Sigmoid colon (tissue), 4 donors: ENCODE measurements at regions not wholly inside any gene's neighbourhood (a gene's known extent, or its start where the extent isn't known, plus 50 kb on each side); places are given as distances from the start of the nearest gene placed in this dataset.

ENCODE experiments used
- EP300 ChIP-seq, 4 donors: sonication (generic); formaldehyde crosslinking; IDR thresholded peaks; one replicate each; pipeline ENCODE4 v1.6.1; 2017; ENCODE audit warnings: antibody characterized with exemption in 4 of 4
- POLR2A ChIP-seq, 2 donors: fragments of 450-650 bp; IDR thresholded peaks; one replicate each; pipeline ENCODE4 v1.6.1; 2016; ENCODE audit warnings: antibody characterized with exemption in 2 of 2, mild to moderate bottlenecking in 2 of 2, moderate library complexity in 2 of 2
- POLR2AphosphoS5 ChIP-seq, 4 donors: sonication (generic); formaldehyde crosslinking; IDR thresholded peaks; one replicate each; pipeline ENCODE4 v1.6.1; 2017; ENCODE audit warnings: antibody characterized with exemption in 4 of 4
- TF ChIP-seq, protein P1 (sequence below), 4 experiments: fragments of 450-650 bp in 3 of 4; fragments of 200-600 bp in 1 of 4; IDR thresholded peaks; one replicate each; pipeline ENCODE4 v1.5.1; 2016 to 2019; ENCODE audit warnings: antibody characterized with exemption in 4 of 4, mild to moderate bottlenecking in 3 of 4, moderate library complexity in 2 of 4

GRCh38 chr3:117725314-117725713, 1015.7 kb downstream of the TUSC7 start:
- TF ChIP-seq, protein P1, sequence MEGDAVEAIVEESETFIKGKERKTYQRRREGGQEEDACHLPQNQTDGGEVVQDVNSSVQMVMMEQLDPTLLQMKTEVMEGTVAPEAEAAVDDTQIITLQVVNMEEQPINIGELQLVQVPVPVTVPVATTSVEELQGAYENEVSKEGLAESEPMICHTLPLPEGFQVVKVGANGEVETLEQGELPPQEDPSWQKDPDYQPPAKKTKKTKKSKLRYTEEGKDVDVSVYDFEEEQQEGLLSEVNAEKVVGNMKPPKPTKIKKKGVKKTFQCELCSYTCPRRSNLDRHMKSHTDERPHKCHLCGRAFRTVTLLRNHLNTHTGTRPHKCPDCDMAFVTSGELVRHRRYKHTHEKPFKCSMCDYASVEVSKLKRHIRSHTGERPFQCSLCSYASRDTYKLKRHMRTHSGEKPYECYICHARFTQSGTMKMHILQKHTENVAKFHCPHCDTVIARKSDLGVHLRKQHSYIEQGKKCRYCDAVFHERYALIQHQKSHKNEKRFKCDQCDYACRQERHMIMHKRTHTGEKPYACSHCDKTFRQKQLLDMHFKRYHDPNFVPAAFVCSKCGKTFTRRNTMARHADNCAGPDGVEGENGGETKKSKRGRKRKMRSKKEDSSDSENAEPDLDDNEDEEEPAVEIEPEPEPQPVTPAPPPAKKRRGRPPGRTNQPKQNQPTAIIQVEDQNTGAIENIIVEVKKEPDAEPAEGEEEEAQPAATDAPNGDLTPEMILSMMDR (IDR thresholded peaks at IDR 0.05) = no peak
- no peak for TF ChIP-seq POLR2AphosphoS5 (IDR thresholded peaks at IDR 0.05)
- TF ChIP-seq POLR2A (IDR thresholded peaks at IDR 0.05) = no peak
- TF ChIP-seq EP300 (IDR thresholded peaks at IDR 0.05) = no peak
